Endothelial cell (in vitro differentiated cells): ENCODE measurements at regions not wholly inside any gene's neighbourhood (a gene's known extent, or its start where the extent isn't known, plus 50 kb on each side); places are given as distances from the start of the nearest gene placed in this dataset.

ENCODE experiments used
- DNase-seq: peaks from one replicate; pipeline ENCODE4 v3.0.0; 2021; ENCODE audit warnings: low spot score
- H3K27ac Mint-ChIP-seq: one replicate; pipeline ENCODE4 v1.8.0; 2021; ENCODE audit warnings: mixed read lengths, inconsistent platforms; ENCODE audit not compliant: unreplicated experiment
- H3K27me3 Mint-ChIP-seq: one replicate; pipeline ENCODE4 v1.8.0; 2021; ENCODE audit warnings: mild to moderate bottlenecking, moderate library complexity, mixed read lengths, inconsistent platforms; ENCODE audit not compliant: unreplicated experiment
- H3K36me3 Mint-ChIP-seq: one replicate; pipeline ENCODE4 v1.8.0; 2021; ENCODE audit warnings: mild to moderate bottlenecking, low read depth, mixed read lengths, inconsistent platforms; ENCODE audit not compliant: unreplicated experiment
- H3K4me1 Mint-ChIP-seq: one replicate; pipeline ENCODE4 v1.8.0; 2021; ENCODE audit warnings: mild to moderate bottlenecking, mixed read lengths, inconsistent platforms; ENCODE audit not compliant: unreplicated experiment
- H3K4me3 Mint-ChIP-seq: one replicate; pipeline ENCODE4 v1.8.0; 2021; ENCODE audit warnings: mild to moderate bottlenecking, mixed read lengths, inconsistent platforms; ENCODE audit not compliant: unreplicated experiment
- H3K9me3 Mint-ChIP-seq: one replicate; pipeline ENCODE4 v1.8.0; 2021; ENCODE audit warnings: mixed read lengths, inconsistent platforms; ENCODE audit not compliant: unreplicated experiment
- CTCF ChIP-seq: fragments of 200-600 bp; sonication (generic); IDR thresholded peaks from one replicate; pipeline ENCODE4 v1.5.0; 2021; ENCODE audit warnings: antibody characterized with exemption; ENCODE audit not compliant: unreplicated experiment

GRCh38 chr9:107984956-107985355, 495.4 kb upstream of the KLF4 start:
- Mint-ChIP-seq H3K36me3 (no peaks in the 10 kb centered on the region), H3K4me1 (no peaks in the 10 kb centered on the region), H3K9me3 (no peaks in the 10 kb centered on the region), H3K4me3 (no peak overlapping the region), H3K27me3 (peaks cover 2% of the 10 kb centered on the region), H3K27ac (no peak overlapping the region)
- DNase-seq: no peak
- TF ChIP-seq CTCF: no peak

GRCh38 chr9:107983762-107984161, 494.2 kb upstream of the KLF4 start:
- DNase-seq: no peak
- no peaks in the 10 kb centered on the region for H3K36me3 Mint-ChIP-seq
- H3K4me3 Mint-ChIP-seq: no peak overlapping the region
- no peaks in the 10 kb centered on the region for H3K4me1 Mint-ChIP-seq
- no peak overlapping the region for H3K27ac Mint-ChIP-seq
- peaks cover 2% of the 10 kb centered on the region for H3K27me3 Mint-ChIP-seq
- no peak for TF ChIP-seq CTCF
- H3K9me3 Mint-ChIP-seq: no peaks in the 10 kb centered on the region

GRCh38 chr9:107983181-107983603, 493.6 kb upstream of the KLF4 start:
- Mint-ChIP-seq H3K4me3 (no peak overlapping the region), H3K4me1 (no peaks in the 10 kb centered on the region), H3K27ac (no peak overlapping the region), H3K27me3 (peaks cover 2% of the 10 kb centered on the region), H3K9me3 (no peaks in the 10 kb centered on the region), H3K36me3 (no peaks in the 10 kb centered on the region)
- TF ChIP-seq CTCF: no peak
- DNase-seq: no peak

- Mint-ChIP-seq H3K4me3 (no peak overlapping the region), H3K36me3 (no peaks in the 10 kb centered on the region), H3K27me3 (peaks cover 2% of the 10 kb centered on the region), H3K27ac (no peak overlapping the region), H3K9me3 (no peaks in the 10 kb centered on the region), H3K4me1 (no peaks in the 10 kb centered on the region)
- no peak for TF ChIP-seq CTCF
- no peak for DNase-seq
These were observed 493.2 kb upstream of the KLF4 start for GRCh38 chr9:107982745-107983144.

- DNase-seq: no peak
- Mint-ChIP-seq H3K4me1 (no peaks in the 10 kb centered on the region), H3K27ac (no peak overlapping the region), H3K27me3 (peaks cover 2% of the 10 kb centered on the region), H3K9me3 (no peaks in the 10 kb centered on the region), H3K36me3 (no peaks in the 10 kb centered on the region), H3K4me3 (no peak overlapping the region)
- TF ChIP-seq CTCF: no peak
These were observed 492.4 kb upstream of the KLF4 start for GRCh38 chr9:107982001-107982400.
